Smooth muscle cell (in vitro differentiated cells): ENCODE measurements at regions not wholly inside any gene's neighbourhood (a gene's known extent, or its start where the extent isn't known, plus 50 kb on each side); places are given as distances from the start of the nearest gene placed in this dataset.
A peak's percentile ranks its signal among the peaks of the same experiment; 100 is the strongest.

Source experiments
- DNase-seq: peaks from one replicate; lab custom pipeline; 2025; ENCODE audit not compliant: unreplicated experiment; lab: John Stamatoyannopoulos, UW
- H2AFZ ChIP-seq: fragments of 200-600 bp; sonication (generic); 2 replicates; pipeline ENCODE4 v1.6.0; 2016; ENCODE audit warnings: antibody characterized with exemption, low read depth, mild to moderate bottlenecking
- H3F3A ChIP-seq: fragments of 200-600 bp; sonication (generic); 2 replicates; pipeline ENCODE4 v1.6.0; 2017; ENCODE audit warnings: antibody characterized with exemption, low read depth
- H3K27ac ChIP-seq: fragments of 200-600 bp; sonication (generic); 2 replicates; pipeline ENCODE4 v1.5.1; 2016; ENCODE audit warnings: low read depth, mild to moderate bottlenecking
- H3K27me3 ChIP-seq: fragments of 200-600 bp; sonication (generic); 2 replicates; pipeline ENCODE4 v1.6.1; 2016; ENCODE audit warnings: low read depth, mild to moderate bottlenecking
- H3K36me3 ChIP-seq: fragments of 200-600 bp; sonication (generic); 2 replicates; pipeline ENCODE4 v1.5.1; 2016; ENCODE audit warnings: low read depth
- H3K4me1 ChIP-seq: fragments of 200-600 bp; sonication (generic); 2 replicates; pipeline ENCODE4 v1.5.1; 2016; ENCODE audit warnings: low read depth
- H3K4me2 ChIP-seq: fragments of 200-600 bp; sonication (generic); 2 replicates; pipeline ENCODE4 v1.6.0; 2016; ENCODE audit warnings: mild to moderate bottlenecking
- H3K4me3 ChIP-seq: fragments of 200-600 bp; sonication (generic); 2 replicates; pipeline ENCODE4 v1.5.1; 2016; ENCODE audit warnings: mild to moderate bottlenecking
- H3K79me2 ChIP-seq: fragments of 200-600 bp; sonication (generic); 2 replicates; pipeline ENCODE4 v1.6.0; 2016; ENCODE audit warnings: low read depth, mild to moderate bottlenecking
- H3K9ac ChIP-seq: fragments of 200-600 bp; sonication (generic); 2 replicates; pipeline ENCODE4 v1.6.0; 2016; ENCODE audit warnings: low read depth
- H3K9me3 ChIP-seq: fragments of 200-600 bp; sonication (generic); replicated peaks from 2 replicates; pipeline ENCODE4 v1.5.1; 2016; ENCODE audit warnings: low read depth
- H4K20me1 ChIP-seq: fragments of 200-600 bp; sonication (generic); 2 replicates; pipeline ENCODE4 v1.6.0; 2016; ENCODE audit warnings: low read depth
- CTCF ChIP-seq: fragments of 200-600 bp; sonication (generic); IDR thresholded peaks from 2 replicates; pipeline ENCODE4 v1.5.1; 2017; ENCODE audit warnings: borderline replicate concordance, mild to moderate bottlenecking, antibody characterized with exemption; ENCODE audit not compliant: insufficient read depth, poor library complexity, severe bottlenecking
- WGBS: methylation state at CpG from one replicate; pipeline ENCODE4 v1.1.7; 2016; ENCODE audit warnings: low lambda C conversion rate; 5-methylcytosine and 5-hydroxymethylcytosine counted together

DNA sequence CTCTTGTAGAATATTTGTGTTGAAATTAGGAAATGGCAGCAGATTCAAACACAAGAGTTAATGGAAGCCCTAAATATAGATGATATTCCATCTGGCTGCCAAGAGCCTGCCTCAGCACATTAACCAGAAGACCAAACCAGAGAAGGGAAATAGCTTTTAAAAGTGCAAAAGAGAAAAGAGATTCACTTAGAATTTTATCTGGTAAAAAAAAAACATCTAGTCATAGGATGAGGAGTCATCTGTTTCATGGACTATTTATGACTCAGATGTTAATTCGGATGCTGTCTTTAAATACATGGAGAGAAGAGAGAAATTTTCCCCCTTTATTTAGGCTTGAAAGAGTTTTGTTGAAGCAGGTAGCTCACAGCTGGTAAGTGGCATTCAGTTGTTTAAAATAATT is 201.6 kb upstream of the NUDT4 start:
- no peaks in the 10 kb centered on the region for H3K36me3 ChIP-seq
- no peaks in the 10 kb centered on the region for H3K4me1 ChIP-seq
- peaks cover 16% of the 10 kb centered on the region for H3F3A ChIP-seq
- H3K4me2 ChIP-seq = peak overlapping the region; percentile 6
- no peak overlapping the region for H3K4me3 ChIP-seq
- no peak overlapping the region for H3K9ac ChIP-seq
- H4K20me1 ChIP-seq = no peaks in the 10 kb centered on the region
- no peak for TF ChIP-seq CTCF
- H3K9me3 ChIP-seq = no peaks in the 10 kb centered on the region
- H3K27me3 ChIP-seq = no peaks in the 10 kb centered on the region
- no peaks in the 10 kb centered on the region for H3K79me2 ChIP-seq
- no peak overlapping the region for H2AFZ ChIP-seq
- no peak for DNase-seq
- peak overlapping the region; percentile 58 for H3K27ac ChIP-seq
- WGBS = 10% methylated on average over 1 of the region's 1 CpG

- Histone ChIP-seq H3K27me3 (no peaks in the 10 kb centered on the region), H3K27ac (peak overlapping the region; percentile 58), H3K9me3 (no peaks in the 10 kb centered on the region), H3K79me2 (no peaks in the 10 kb centered on the region), H3K4me3 (no peak overlapping the region), H4K20me1 (no peaks in the 10 kb centered on the region), H3K36me3 (no peaks in the 10 kb centered on the region), H3F3A (peaks cover 16% of the 10 kb centered on the region), H3K4me1 (no peaks in the 10 kb centered on the region), H3K4me2 (peak overlapping the region; percentile 6), H3K9ac (no peak overlapping the region), H2AFZ (no peak overlapping the region)
- DNase-seq = no peak
- 65% methylated on average over 2 of the region's 2 CpGs for WGBS
- TF ChIP-seq CTCF = no peak
Observed at GRCh38 chr12:93176610-93177126, 201.1 kb upstream of the NUDT4 start.

DNA sequence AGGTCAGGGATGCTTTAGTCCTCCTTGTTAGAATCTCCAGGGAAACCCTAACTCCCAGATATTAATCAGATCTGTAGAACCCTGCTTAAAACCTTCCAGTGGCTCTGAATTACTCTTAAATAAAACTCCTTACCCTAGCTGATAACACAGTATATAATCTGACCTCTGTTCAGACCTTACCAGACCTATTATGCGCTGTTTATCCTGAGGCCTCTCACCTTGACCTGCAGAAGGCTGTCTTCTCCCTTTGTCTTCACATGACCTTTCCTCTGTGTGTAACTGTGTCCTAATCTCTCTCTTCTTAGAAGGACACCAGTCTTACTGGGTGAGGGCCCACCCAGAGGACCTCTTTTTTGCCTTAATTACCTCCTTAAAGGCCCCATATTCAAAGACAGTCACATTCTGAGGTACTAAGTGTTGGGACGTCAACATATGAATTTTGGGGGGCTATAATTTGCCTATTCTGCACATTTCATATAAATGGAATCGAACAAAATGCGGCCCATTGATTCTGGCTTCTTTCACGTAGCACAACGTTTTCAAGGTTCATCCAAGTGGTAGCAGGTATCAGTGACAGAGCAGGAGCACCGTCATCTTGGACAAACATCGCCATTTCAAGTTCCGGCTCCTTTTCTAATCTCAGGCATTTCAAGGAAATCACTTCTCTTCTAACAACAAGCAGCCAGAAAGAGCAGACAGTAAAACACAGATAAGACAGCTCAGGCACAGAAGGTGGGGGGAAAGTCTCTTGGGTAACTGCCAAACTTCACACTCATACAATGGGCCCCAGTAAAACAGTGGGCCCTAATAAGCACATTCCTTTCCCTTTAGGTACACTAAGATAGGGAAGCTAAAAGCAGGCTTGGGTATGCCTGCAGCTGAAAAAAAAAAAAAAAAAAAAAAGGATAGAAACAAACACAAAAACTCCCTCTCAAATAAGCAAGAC is 200.2 kb upstream of the NUDT4 start:
- 73% methylated on average over 9 of the region's 9 CpGs for WGBS
- Histone ChIP-seq H3K27me3 (no peaks in the 10 kb centered on the region), H3K9ac (no peak overlapping the region), H2AFZ (no peak overlapping the region), H3K4me2 (no peak overlapping the region), H3K4me1 (no peaks in the 10 kb centered on the region), H3K27ac (peak overlapping the region; percentile 58), H3K4me3 (no peak overlapping the region), H3K9me3 (no peaks in the 10 kb centered on the region), H3F3A (peaks cover 16% of the 10 kb centered on the region), H4K20me1 (no peaks in the 10 kb centered on the region), H3K36me3 (no peaks in the 10 kb centered on the region), H3K79me2 (no peaks in the 10 kb centered on the region)
- TF ChIP-seq CTCF = no peak
- DNase-seq = no peak
